HL-60 (cell line): ENCODE measurements at regions not wholly inside any gene's neighbourhood (a gene's known extent, or its start where the extent isn't known, plus 50 kb on each side); places are given as distances from the start of the nearest gene placed in this dataset.
A peak's percentile ranks its signal among the peaks of the same experiment; 100 is the strongest.

Experiments
- DNase-seq, 2 experiments: peaks; one replicate each; pipeline ENCODE4 v3.0.0-alpha.2; 2010 to 2020; ENCODE audit warnings: low read depth in 1 of 2, low spot score in 1 of 2
- H3K27ac ChIP-seq: fragments of 250-450 bp; sonication (Bioruptor Pico); replicated peaks from 2 replicates; pipeline ENCODE4 v1.5.1; 2020; ENCODE audit warnings: mild to moderate bottlenecking, moderate library complexity
- H3K27me3 ChIP-seq: fragments of 250-450 bp; sonication (Bioruptor Pico); 2 replicates; pipeline ENCODE4 v1.5.1; 2021; ENCODE audit warnings: mild to moderate bottlenecking, moderate library complexity; ENCODE audit not compliant: insufficient read depth, poor library complexity, severe bottlenecking
- H3K4me3 ChIP-seq: replicated peaks from 2 replicates; pipeline ENCODE4 v1.5.1; 2011; ENCODE audit warnings: mild to moderate bottlenecking, control low read depth, low read length; ENCODE audit not compliant: insufficient read depth
- CTCF ChIP-seq: IDR thresholded peaks from one replicate; pipeline ENCODE4 v1.5.1; 2011; ENCODE audit warnings: low read length, control low read depth, inconsistent platforms; ENCODE audit not compliant: insufficient read depth
- GABPA ChIP-seq: IDR thresholded peaks from 2 replicates; pipeline ENCODE4 v1.6.1; 2012; ENCODE audit warnings: low read depth
- POLR2AphosphoS5 ChIP-seq: IDR thresholded peaks from 2 replicates; pipeline ENCODE4 v1.6.1; 2012; ENCODE audit warnings: low read depth
- REST ChIP-seq: IDR thresholded peaks from 2 replicates; pipeline ENCODE4 v1.6.1; 2012; ENCODE audit warnings: low read depth; ENCODE audit not compliant: insufficient replicate concordance
- SPI1 ChIP-seq: IDR thresholded peaks from 2 replicates; pipeline ENCODE4 v1.6.1; 2012; ENCODE audit warnings: low read depth, mild to moderate bottlenecking, borderline replicate concordance

GRCh38 chr2:64854773-64855237 lies 134.4 kb upstream of the SLC1A4 start:
- H3K27ac ChIP-seq: peak overlapping the region; percentile 97
- DNase-seq: peak in 1 of 2 experiments; percentile 86
- no peak overlapping the region for H3K4me3 ChIP-seq
- no peaks in the 10 kb centered on the region for H3K27me3 ChIP-seq
- TF ChIP-seq POLR2AphosphoS5 (0 out of 2 replicates have a peak, but pooled peaks have one; percentile 40), GABPA (no peak), SPI1 (peak; percentile 39; the same call in 1 of the 2 replicates)

GRCh38 chr2:64857581-64858471 lies 131.4 kb upstream of the SLC1A4 start:
- H3K4me3 ChIP-seq: no peak overlapping the region
- H3K27me3 ChIP-seq: no peaks in the 10 kb centered on the region
- TF ChIP-seq CTCF: no peak
- TF ChIP-seq SPI1: no peak
- TF ChIP-seq REST: no peak
- TF ChIP-seq POLR2AphosphoS5: no peak
- TF ChIP-seq GABPA: no peak
- H3K27ac ChIP-seq: peak overlapping the region; percentile 99
- DNase-seq: no peak

- no peak overlapping the region for H3K4me3 ChIP-seq
- peak overlapping the region; percentile 99 for H3K27ac ChIP-seq
- peak in 1 of 2 experiments; percentile 74 for DNase-seq
- TF ChIP-seq SPI1: peak; percentile 76; the same call in 1 of the 2 replicates
- no peak for TF ChIP-seq GABPA
- H3K27me3 ChIP-seq: no peaks in the 10 kb centered on the region
Observed at GRCh38 chr2:64858541-64859311, 130.5 kb upstream of the SLC1A4 start.

- Histone ChIP-seq H3K27me3 (no peaks in the 10 kb centered on the region), H3K27ac (peak overlapping the region; percentile 99), H3K4me3 (no peak overlapping the region; the same call in 1 of the 2 replicates)
- peak; percentile 85 to 90 for DNase-seq
- TF ChIP-seq POLR2AphosphoS5 (peak; percentile 86), GABPA (no peak)
Observed at GRCh38 chr2:64859312-64860212, 129.6 kb upstream of the SLC1A4 start.

GRCh38 chr2:64860276-64860885 lies 128.8 kb upstream of the SLC1A4 start:
- Histone ChIP-seq H3K27me3 (no peaks in the 10 kb centered on the region), H3K4me3 (peak overlapping the region; percentile 21), H3K27ac (peak overlapping the region; percentile 99)
- DNase-seq: peak in 1 of 2 experiments; percentile 56
- TF ChIP-seq CTCF (no peak), GABPA (no peak), POLR2AphosphoS5 (no peak; the same call in 1 of the 2 replicates), SPI1 (no peak; the same call in 1 of the 2 replicates), REST (no peak)
